Smooth muscle cell (in vitro differentiated cells): ENCODE measurements at regions not wholly inside any gene's neighbourhood (a gene's known extent, or its start where the extent isn't known, plus 50 kb on each side); places are given as distances from the start of the nearest gene placed in this dataset.

Experiments used
- DNase-seq: peaks from one replicate; lab custom pipeline; 2025; ENCODE audit not compliant: unreplicated experiment; lab: John Stamatoyannopoulos, UW
- H2AFZ ChIP-seq: fragments of 200-600 bp; sonication (generic); 2 replicates; pipeline ENCODE4 v1.6.0; 2016; ENCODE audit warnings: antibody characterized with exemption, low read depth, mild to moderate bottlenecking
- H3F3A ChIP-seq: fragments of 200-600 bp; sonication (generic); 2 replicates; pipeline ENCODE4 v1.6.0; 2017; ENCODE audit warnings: antibody characterized with exemption, low read depth
- H3K27ac ChIP-seq: fragments of 200-600 bp; sonication (generic); 2 replicates; pipeline ENCODE4 v1.5.1; 2016; ENCODE audit warnings: low read depth, mild to moderate bottlenecking
- H3K27me3 ChIP-seq: fragments of 200-600 bp; sonication (generic); 2 replicates; pipeline ENCODE4 v1.6.1; 2016; ENCODE audit warnings: low read depth, mild to moderate bottlenecking
- H3K36me3 ChIP-seq: fragments of 200-600 bp; sonication (generic); 2 replicates; pipeline ENCODE4 v1.5.1; 2016; ENCODE audit warnings: low read depth
- H3K4me1 ChIP-seq: fragments of 200-600 bp; sonication (generic); 2 replicates; pipeline ENCODE4 v1.5.1; 2016; ENCODE audit warnings: low read depth
- H3K4me2 ChIP-seq: fragments of 200-600 bp; sonication (generic); 2 replicates; pipeline ENCODE4 v1.6.0; 2016; ENCODE audit warnings: mild to moderate bottlenecking
- H3K4me3 ChIP-seq: fragments of 200-600 bp; sonication (generic); 2 replicates; pipeline ENCODE4 v1.5.1; 2016; ENCODE audit warnings: mild to moderate bottlenecking
- H3K79me2 ChIP-seq: fragments of 200-600 bp; sonication (generic); 2 replicates; pipeline ENCODE4 v1.6.0; 2016; ENCODE audit warnings: low read depth, mild to moderate bottlenecking
- H3K9ac ChIP-seq: fragments of 200-600 bp; sonication (generic); 2 replicates; pipeline ENCODE4 v1.6.0; 2016; ENCODE audit warnings: low read depth
- H3K9me3 ChIP-seq: fragments of 200-600 bp; sonication (generic); replicated peaks from 2 replicates; pipeline ENCODE4 v1.5.1; 2016; ENCODE audit warnings: low read depth
- H4K20me1 ChIP-seq: fragments of 200-600 bp; sonication (generic); 2 replicates; pipeline ENCODE4 v1.6.0; 2016; ENCODE audit warnings: low read depth
- WGBS: methylation state at CpG from one replicate; pipeline ENCODE4 v1.1.7; 2016; ENCODE audit warnings: low lambda C conversion rate; 5-methylcytosine and 5-hydroxymethylcytosine counted together
- TF ChIP-seq, protein P1 (sequence below): fragments of 200-600 bp; sonication (generic); IDR thresholded peaks from 2 replicates; pipeline ENCODE4 v1.5.1; 2017; ENCODE audit warnings: borderline replicate concordance, mild to moderate bottlenecking, antibody characterized with exemption; ENCODE audit not compliant: insufficient read depth, poor library complexity, severe bottlenecking

DNA sequence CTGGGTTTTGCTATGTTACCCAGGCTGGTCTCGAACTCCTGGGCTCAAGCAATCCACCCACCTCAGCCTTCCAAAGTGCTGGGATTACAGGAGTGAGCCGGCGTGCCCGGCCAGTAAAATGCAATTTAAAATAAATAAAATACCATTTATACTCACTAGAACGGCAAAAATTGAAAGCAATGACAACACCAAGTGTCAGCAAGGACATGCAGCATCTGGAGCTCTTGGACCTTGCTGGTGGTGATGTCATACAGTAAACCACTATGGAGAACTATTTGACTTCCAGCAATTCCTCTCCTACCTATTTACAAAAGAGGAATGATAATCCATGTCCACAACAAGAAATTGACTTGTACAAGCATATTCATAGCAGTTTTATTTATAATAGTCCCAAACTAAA is 105.7 kb upstream of the PHACTR1 start:
- TF ChIP-seq, protein P1, sequence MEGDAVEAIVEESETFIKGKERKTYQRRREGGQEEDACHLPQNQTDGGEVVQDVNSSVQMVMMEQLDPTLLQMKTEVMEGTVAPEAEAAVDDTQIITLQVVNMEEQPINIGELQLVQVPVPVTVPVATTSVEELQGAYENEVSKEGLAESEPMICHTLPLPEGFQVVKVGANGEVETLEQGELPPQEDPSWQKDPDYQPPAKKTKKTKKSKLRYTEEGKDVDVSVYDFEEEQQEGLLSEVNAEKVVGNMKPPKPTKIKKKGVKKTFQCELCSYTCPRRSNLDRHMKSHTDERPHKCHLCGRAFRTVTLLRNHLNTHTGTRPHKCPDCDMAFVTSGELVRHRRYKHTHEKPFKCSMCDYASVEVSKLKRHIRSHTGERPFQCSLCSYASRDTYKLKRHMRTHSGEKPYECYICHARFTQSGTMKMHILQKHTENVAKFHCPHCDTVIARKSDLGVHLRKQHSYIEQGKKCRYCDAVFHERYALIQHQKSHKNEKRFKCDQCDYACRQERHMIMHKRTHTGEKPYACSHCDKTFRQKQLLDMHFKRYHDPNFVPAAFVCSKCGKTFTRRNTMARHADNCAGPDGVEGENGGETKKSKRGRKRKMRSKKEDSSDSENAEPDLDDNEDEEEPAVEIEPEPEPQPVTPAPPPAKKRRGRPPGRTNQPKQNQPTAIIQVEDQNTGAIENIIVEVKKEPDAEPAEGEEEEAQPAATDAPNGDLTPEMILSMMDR = no peak
- no peaks in the 10 kb centered on the region for H4K20me1 ChIP-seq
- WGBS = 94% methylated on average over 5 of the region's 5 CpGs

DNA sequence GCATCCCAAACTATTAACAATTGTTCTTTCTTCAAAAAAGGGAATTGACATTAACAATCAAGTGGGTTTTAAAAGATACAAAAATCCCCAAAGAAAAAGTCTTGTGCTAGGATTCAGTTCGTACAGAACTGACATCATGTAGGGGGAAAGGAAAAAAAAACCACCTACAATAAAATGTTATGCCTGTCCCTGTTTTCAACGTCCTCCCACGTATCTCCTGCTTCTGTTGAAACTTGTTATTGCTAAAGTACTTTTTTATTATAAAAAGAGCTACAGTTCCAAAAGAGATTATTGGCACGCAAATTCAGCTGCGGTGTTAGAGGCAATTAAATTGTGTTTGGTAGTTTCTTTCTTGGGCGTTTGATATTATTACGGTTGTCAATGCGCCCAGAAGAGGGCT is 102.8 kb upstream of the PHACTR1 start:
- Histone ChIP-seq H3F3A (no peaks in the 10 kb centered on the region), H3K4me1 (no peaks in the 10 kb centered on the region), H3K4me3 (no peak overlapping the region), H3K9ac (no peak overlapping the region), H3K27me3 (no peaks in the 10 kb centered on the region), H3K9me3 (no peaks in the 10 kb centered on the region), H3K79me2 (no peaks in the 10 kb centered on the region), H3K27ac (no peak overlapping the region), H3K36me3 (no peaks in the 10 kb centered on the region), H3K4me2 (no peak overlapping the region), H4K20me1 (no peaks in the 10 kb centered on the region), H2AFZ (no peak overlapping the region)
- TF ChIP-seq, protein P1 = no peak
- no peak for DNase-seq
- WGBS = 91% methylated on average over 8 of the region's 8 CpGs

More for the DNA sequence above, 105.7 kb upstream of the PHACTR1 start:
- no peaks in the 10 kb centered on the region for H3K4me1 ChIP-seq
- H3K9ac ChIP-seq = no peak overlapping the region
- H3F3A ChIP-seq = no peaks in the 10 kb centered on the region
- no peak overlapping the region for H3K27ac ChIP-seq
- no peaks in the 10 kb centered on the region for H3K36me3 ChIP-seq
- H3K4me2 ChIP-seq = no peak overlapping the region
- no peak overlapping the region for H2AFZ ChIP-seq
- no peaks in the 10 kb centered on the region for H3K9me3 ChIP-seq
- no peaks in the 10 kb centered on the region for H3K79me2 ChIP-seq
- DNase-seq = no peak
- H3K4me3 ChIP-seq = no peak overlapping the region
- no peaks in the 10 kb centered on the region for H3K27me3 ChIP-seq

DNA sequence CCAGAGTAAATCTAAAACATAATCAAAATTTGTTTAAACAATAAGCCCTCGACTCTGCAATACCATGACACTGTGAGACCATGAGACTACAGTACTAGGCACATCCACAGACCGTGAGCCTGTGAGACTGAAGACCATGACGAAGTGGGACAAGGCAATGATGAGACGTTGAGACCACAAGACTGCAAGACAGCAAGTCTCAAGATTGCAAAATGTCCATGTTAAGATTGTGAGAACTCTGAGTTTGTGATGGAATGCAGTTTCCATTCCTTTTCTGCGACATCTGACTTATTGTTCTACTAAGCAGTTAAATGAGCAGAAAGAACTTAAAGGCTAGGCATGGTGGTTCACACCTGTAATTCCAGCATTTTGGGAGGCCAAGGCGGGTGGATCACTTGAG is 102.1 kb upstream of the PHACTR1 start:
- Histone ChIP-seq H3F3A (no peaks in the 10 kb centered on the region), H2AFZ (no peak overlapping the region), H3K4me3 (no peak overlapping the region), H3K9me3 (no peaks in the 10 kb centered on the region), H3K9ac (no peak overlapping the region), H4K20me1 (no peaks in the 10 kb centered on the region), H3K79me2 (no peaks in the 10 kb centered on the region), H3K4me2 (no peak overlapping the region), H3K36me3 (no peaks in the 10 kb centered on the region), H3K27me3 (peaks cover 3% of the 10 kb centered on the region), H3K27ac (no peak overlapping the region), H3K4me1 (no peaks in the 10 kb centered on the region)
- 87% methylated on average over 6 of the region's 6 CpGs for WGBS
- DNase-seq = no peak
- TF ChIP-seq, protein P1 = no peak

DNA sequence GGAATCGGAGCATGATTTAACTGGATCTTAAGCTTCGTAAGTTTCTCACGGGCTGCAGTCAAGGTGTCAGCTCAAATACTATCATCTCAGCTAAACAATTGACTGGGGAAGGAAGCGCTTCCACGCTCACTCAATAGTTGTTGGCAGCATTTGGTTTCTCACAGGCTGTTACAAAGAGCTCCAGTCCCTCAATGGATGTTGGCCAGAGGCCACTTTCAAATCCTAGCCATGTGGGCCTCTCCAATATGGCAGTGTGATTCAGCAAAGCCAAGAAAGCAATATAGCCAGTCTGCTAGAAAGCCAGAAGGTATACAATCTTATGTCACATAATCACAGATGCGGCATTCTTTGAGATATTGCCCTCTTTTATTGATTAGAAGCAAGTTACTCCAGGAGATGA is 98.3 kb upstream of the PHACTR1 start:
- no peak overlapping the region for H3K9ac ChIP-seq
- no peak for DNase-seq
- H3K36me3 ChIP-seq = no peaks in the 10 kb centered on the region
- no peaks in the 10 kb centered on the region for H3K4me1 ChIP-seq
- H3K27ac ChIP-seq = no peak overlapping the region
- 80% methylated on average over 6 of the region's 6 CpGs for WGBS
- no peaks in the 10 kb centered on the region for H3K79me2 ChIP-seq
- H3K4me3 ChIP-seq = no peak overlapping the region
- no peaks in the 10 kb centered on the region for H3F3A ChIP-seq
- TF ChIP-seq, protein P1 = no peak
- no peaks in the 10 kb centered on the region for H4K20me1 ChIP-seq
- H3K4me2 ChIP-seq = no peak overlapping the region
- H3K27me3 ChIP-seq = peaks cover 17% of the 10 kb centered on the region
- H2AFZ ChIP-seq = no peak overlapping the region
- no peaks in the 10 kb centered on the region for H3K9me3 ChIP-seq
